GM21737 (cell line): ENCODE measurements at regions not wholly inside any gene's neighbourhood (a gene's known extent, or its start where the extent isn't known, plus 50 kb on each side); places are given as distances from the start of the nearest gene placed in this dataset.

Source experiments
- ATAC-seq: cut with Tn5 transposase; IDR thresholded peaks from one replicate; pipeline ENCODE4 v1.9.1; 2021; ENCODE audit warnings: mild to moderate bottlenecking, moderate library complexity; ENCODE audit not compliant: unreplicated experiment

DNA sequence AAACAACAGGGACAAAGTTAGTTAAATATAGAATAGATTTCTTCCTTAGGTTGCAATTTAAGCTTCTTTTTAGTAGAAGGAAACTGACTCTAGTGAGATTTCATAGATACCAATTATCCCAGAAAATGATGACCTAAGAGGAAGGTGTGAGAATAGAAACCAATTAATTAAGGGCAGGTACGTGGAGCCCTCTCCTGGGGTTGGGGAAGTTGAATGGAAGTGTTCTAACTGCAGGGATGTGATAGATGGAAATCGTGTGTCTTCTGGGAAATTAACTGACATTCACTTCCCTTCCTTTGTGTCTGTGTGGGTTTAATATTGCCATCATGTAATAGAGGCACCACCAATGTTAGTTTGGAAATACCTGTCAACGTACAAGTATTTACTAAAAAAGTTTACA is 204.1 kb upstream of the ANK2 start:
- ATAC-seq = no peak

DNA sequence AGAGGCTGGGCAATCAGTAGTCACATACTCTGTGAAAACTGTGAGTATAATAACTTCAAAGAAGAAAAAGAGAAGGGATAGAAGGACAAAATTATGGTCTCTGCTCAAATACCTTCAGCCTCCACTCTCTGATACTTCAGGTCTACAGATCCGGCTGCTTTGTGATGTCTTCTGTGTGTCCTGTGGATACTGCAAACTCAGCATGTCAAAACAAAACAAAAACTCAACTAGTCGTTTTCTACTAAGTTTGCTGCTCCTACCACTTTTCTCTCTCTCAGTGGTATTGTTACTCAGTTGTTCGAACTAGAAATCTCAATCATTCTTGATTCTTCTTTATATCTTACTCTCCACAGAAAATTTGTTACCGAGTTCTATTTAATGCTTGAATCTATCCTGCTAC is 202.4 kb upstream of the ANK2 start:
- ATAC-seq = no peak

DNA sequence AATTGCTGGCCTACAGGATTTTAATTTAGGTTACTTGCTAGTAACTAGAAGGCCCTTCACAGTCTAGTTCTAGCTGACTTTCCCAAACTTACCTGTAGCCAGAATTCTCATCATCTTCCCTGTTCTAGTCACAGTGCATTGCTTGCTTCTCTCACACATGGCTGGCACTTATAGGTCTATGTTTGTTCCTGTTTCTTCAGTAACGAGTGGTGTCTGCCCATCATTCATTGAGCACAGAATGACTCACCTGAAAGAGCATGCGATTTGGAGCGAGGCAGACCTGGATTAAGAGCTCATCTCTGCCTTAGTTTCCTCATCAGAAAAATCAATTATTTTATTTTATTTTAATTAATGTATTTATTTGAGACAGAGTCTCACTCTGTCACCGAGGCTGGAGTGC is 201.7 kb upstream of the ANK2 start:
- ATAC-seq = no peak

DNA sequence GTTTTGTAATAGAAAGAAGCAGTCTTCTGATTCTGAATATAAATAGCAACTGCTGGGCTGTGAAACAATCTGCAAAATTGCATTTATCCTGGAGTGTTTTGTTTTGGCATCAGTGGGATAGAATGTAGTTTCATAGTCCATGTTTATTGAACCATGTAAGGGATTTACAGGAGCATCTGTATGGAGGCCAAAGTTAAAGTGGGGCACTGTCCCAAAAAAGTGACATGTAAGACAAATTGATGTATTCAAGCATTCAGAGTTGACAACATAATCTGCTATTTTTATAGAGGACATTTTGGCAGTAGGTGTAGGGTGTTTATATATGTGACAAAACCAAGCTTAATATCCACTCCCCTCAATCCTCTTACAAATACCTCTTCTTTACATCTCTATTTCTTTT is 200.5 kb upstream of the ANK2 start:
- no peak for ATAC-seq

DNA sequence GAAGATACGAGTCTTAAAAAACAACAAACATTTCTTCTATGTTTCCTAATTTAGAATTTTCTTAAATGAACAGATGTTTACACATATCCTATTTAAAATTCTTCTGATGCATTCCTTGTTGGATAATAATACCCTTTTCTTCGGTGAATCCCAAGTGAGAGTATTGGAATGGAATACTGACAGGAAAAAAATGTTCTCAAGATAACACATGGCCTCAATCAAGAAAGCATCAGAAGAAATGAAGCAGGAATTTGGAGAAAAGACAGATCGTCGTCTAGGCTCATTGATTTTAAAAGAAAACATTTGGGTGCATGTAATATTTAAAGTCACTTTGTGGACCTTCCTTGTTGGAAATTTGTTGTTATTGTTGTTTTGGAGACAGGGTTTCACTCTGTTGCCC is 196.9 kb upstream of the ANK2 start:
- no peak for ATAC-seq

DNA sequence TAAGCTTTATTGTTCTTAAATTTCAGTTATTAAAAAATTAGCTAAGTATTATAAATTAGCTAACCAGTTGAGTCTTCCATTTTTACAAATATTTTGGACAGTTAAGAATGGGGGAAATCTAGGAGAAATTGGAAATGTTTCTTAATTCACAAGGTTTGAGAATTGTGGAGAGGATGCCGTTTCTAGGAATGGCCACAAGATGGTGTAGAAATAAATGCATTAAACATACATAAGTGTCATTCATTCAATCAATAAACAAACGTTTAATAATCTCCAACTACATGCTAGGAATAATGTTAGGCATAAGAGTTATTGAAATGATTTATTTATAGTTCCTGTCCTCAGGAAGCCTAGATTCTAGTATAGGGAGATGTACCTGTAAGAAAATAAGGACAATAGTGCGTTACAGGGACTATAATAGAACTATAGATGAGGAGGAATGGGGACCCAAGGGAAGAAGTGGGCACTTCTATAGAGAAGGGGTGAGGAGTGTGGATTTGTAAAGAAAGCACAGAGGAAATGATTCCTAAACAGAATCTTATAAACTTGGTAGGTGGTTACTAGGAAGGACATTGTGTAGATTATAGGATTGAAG is 195.7 kb upstream of the ANK2 start:
- no peak for ATAC-seq

DNA sequence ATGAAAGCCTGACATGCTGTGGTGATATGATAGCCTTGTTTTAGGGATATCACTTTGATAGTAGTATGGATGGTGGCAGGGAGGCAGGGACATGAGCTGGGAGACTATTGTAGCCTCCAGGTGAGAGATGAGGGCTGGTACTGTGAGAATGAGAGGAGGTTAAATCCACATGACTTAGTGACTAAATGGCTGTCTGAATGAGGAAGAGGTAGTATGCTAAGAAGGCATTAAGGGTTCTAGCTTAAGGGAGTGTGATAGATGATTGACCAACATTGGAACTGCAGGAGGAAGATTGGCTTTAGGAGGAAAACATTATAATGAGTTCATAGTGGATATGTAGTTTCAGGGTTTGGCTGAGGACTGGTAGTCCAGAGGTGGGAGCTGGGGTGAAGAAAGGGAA is 195.0 kb upstream of the ANK2 start:
- no peak for ATAC-seq

DNA sequence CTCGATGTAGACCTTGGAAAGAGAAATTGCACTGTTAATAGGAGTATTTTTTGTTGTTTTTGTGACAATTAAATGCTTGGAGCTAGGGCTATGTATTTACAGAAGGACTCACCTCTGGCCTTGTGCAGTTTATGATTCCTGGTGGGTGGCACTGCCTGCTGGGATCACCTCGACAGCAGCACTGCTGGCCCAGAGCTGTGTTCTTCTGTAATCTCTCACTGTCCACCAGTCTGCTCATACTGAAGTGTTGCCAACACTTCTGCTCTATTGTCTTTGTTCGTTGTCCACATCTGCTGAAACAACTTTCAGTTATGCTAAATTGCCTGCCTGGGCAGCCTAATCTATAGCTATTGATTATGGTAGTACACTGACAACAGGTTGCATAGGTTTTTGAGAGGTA is 194.4 kb upstream of the ANK2 start:
- ATAC-seq = no peak

DNA sequence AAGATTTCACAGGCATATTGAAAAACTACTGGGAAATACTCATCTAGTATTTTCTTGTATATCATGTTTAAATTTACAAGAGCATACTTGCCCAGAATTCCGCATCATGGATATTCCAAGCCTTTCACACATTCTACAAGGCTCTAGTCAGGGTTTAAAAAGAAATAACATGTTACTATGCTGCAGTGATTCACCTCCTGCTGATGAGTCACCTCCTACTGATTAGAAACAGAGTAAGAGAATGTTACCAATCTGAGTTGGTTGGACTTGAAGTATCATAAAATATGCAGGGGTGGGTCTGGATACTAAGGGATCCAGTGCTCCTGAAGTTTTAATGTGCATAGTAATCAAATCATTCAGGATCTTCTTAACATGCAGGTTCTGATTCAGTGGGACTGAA is 192.0 kb upstream of the ANK2 start:
- ATAC-seq = no peak

DNA sequence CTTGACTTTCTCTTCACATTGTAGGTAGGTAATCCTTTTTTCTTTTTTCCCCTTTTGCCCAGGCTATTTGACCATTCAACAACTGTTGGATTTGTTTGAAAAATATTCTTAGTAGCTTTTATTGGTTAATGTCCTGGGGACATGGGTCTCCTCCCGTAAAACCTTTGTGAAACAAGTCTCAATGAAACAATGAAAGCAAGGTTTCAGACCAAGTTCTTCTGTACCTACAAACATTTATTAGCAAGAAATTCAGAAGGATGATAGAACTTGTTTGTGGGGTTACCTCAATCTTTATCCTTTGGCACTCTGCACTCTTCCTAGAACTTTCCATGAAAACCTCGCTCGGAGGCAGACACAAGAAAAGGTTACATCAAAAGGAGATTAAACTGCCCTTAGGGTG is 190.7 kb upstream of the ANK2 start:
- ATAC-seq = no peak

DNA sequence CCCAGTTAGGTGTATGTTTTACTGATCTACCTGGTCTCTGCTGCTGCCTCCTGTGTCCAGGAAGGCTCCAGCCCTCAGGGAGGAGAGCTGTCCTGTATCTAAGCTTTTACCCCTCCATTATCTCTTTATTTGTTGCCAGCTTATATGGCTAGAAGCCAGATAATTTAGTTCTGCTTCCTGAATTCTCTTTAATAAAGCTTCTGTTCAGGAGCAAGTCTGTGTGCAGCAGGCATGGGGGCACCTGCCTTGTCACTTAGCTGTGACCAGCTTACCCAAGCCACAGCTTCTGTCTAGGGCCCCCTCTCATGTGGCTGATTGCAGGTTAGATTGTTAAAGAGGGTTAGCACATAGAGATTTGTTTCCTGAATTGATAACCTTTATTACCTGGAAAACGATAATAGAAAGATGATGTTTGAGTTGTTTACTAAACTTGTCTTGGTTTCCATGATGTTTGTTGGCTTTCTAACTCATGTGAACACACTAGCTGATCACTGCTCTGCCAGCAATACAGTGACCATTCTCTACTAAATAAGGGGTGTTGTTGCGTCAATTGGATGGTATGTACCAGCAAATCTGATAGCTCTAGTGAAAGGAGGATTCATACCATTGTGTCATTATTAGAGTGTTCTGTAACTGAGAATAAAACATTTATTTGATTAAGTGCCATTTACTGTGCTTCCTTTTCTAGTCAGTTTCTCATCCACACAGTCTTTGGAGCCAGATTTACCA is 189.8 kb upstream of the ANK2 start:
- ATAC-seq = no peak

DNA sequence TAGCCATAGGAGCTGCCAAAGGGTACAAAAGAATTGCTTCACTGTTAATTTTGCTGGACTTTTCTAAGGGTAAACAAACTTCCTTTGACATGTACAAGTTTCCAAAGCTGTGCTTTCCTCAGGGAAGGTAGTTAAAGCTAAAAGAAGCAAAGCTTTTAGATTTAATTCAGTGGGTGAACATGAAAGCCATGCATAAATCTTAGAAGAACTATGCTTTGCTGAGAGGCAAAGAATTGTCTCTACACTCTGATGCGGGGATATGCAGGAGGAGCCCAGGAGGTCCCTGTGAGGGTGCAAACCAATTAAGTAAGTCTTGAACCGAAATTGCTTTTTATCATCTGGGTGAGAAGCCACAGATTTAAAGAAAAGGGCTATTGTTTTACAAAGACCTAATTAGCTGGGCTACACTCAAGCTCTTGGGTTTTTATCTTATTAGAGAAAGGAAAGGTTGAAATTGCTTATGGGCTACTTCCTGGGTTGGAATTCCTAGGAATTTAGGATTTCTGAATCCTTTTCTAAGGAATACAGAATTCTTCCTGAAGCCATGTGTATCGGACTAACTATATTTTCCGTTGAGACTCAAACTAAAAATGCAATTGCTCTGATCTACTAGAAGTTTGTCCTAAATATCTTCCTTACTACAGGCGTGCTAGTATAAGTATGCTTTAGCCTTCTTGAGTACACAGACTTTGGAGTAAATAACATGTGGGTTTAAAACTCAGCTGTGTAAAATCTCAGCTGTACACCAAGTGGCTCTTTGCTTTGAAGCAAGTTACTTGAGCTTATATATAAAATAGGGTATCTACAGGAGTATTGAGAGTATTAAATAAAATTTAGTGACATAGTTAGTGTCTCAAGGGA is 188.4 kb upstream of the ANK2 start:
- no peak for ATAC-seq

DNA sequence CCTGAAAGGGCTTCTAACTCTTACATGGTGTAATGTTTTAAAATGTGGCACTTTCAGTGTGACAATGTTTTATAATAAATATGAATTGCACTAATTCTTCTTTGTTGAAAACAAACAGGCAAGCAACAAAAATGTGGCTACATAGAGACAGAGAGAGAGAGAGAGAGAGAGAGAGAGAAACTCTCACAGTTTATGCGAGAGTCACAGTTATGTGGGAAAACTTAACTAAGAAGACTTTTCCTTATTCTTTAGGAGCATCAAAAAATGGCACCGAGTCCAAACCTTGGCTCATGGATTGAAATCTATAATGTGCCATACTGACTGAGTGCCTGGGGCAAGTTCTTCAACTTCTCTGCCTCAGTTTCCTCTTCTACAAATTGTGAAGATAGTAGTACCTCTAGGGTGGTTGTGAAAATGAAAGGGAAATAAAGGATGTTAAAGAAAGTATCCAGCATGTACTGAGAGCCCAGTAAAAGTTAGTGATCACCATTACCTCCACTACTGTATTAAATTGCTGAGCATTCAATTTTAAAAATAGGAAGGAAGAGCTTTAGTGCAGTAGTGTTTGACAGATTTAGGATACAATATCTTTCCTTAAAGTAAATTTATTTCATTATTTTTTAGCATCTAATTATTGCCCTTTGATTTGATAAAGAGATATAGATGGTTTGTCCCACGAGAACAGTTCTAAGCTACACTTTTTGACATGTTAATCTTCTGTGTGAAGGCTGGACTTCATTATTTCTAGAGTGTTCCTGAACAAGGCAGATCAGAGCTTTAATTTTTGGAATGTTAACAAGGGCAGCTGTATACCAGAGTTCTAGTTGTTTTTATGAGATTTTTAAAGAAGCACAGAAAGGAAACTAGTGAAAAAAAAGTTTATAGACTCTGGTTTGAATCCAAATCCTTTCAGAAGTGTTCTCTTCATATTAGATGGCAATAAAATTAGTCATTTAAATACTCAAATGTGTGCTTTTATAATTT is 187.5 kb upstream of the ANK2 start:
- ATAC-seq = no peak

DNA sequence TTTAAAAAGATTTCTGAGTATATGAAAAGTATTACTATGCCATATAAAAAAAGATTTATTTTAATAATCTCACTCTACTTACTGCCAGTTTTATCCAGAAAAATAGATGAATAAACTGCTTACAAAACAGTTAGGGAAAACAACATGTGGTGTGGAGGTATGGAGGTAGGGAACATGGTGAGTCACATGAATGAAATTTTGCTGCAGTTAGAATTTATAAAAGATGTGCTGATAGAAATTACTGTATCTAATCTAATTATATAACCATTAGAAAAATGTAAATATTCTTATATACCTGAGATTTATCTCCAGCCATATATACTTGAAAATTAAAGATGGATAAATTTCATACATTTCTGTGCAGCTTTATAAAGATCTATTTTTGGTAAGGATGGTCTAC is 184.0 kb upstream of the ANK2 start:
- no peak for ATAC-seq

DNA sequence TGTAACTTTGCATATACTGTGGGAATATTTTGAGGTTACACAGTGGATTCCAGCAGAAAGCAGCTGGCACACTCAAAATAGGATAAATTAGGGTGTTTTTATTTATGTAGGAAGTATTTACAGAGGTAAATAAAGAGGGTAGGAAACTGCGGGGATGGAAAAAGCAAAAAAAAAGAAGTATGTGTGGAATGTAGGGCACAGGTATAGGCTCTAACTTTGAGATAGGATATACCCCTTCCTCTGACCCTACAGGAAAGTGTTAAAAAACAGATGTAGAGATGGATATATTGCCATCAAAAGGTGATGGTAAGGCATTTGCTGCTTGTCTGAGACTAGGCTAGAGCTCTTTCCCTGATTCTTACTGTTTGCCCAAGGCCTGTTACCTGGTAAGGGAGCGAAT is 173.1 kb upstream of the ANK2 start:
- ATAC-seq = no peak

DNA sequence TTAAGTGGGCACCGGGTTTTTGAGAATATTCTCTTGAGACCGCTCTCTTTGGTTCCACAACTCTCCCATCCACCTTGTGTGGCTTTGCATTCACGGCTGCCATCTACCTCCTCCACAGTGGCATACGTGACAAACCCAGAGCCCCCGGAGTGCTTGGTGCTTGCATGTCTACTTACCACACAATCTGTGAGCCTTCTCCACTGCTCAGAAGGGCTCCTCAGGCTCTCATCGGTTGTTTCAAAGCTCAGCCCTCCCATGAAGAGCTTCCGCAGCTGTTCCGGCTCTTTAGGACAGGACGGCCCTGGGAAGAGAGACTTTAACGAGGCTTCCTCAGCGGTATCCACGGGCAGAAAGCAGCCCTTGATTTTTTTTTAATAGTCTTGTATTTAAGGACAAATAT is 167.6 kb upstream of the ANK2 start:
- no peak for ATAC-seq

DNA sequence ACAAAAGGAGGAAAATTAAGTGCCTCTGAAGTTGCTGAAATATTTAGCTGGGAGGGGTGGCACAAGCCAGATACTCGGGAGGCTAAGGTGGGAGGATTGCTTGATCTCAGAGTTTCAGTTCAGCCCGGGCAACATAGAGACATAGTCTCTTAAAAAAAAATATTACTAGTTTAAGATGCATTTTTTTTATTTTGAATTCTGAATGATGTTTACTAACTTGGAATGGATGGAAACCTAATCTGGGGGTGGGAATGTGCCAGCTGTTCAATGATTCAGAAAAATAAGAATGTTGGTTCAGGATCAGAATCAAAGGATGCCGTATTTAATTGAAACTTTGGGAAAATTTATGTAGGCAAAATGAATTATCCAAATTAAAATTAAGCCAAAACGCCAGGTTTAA is 167.2 kb upstream of the ANK2 start:
- no peak for ATAC-seq

DNA sequence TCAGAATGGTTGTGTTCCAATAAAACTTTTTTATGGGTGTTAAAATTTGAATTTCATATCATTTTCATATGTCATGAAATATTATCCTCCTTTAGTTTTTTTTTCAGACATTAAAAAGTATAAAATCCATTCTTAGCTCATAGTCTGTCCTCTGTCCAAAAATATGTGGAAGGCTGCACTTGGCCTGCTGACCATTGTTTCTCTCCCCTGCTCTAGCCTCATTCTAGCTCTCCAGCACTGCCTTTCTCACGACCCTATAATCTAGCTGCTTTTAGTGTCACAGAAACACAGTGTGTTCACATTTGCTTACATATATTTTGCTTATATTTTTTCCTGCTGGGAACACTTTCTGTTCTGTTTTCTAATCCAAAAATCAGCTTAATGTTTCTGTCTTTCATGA is 165.0 kb upstream of the ANK2 start:
- ATAC-seq = no peak

DNA sequence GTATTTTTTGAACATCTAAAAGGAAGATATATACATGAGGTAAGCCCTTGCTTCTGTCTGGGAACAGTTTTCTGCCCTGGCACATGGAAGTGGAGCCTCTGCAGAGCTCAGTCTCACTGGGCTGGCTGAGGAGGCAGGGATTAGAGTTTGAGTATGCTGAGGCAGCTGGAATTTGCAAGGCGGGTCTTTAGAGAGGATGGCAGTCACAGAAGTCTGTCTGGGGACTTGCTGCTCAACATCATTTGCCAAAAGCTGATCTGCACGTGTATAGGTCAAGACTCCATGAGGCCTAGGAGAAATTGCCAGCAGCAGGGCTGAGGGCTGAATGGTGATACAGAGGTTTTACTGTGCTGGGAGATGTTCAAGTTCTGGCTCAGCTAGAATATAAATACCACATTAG is 163.6 kb upstream of the ANK2 start:
- no peak for ATAC-seq

DNA sequence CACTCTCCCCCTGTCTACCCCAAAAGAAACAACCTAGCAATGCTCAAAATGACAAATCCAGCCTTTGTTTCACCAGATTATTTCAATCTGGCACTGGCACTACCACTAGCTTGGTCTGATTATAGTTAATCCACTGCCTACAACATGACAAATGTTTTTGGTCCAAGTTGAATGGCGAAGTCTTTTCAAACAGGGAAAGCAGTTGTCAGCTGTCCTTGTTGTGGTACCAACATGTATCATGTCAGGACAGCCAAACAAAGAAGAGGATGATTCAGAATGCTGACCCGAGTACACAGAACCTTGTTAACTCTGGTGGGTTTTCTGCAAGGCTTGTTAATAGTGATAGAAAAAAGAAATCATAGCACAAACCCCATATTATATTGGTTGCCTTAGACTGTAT is 160.8 kb upstream of the ANK2 start:
- ATAC-seq = no peak

DNA sequence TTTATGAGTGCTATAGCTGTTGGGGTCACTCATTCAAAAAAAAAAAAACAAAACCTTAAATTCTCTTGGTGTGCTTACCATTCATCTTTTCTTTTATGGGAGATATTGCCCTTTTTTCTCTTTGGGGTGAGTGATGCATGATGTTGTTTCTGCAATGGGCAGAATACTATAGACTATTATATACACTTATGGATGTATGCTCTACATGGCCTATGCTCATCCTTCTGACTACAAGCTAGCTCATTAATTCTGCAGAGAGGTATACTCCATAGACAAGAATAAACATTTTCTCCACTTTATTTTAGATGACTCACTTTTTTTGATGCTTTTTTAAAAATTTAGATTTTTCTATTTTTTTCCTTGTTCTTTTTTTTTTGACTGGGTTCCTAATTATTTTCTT is 160.3 kb upstream of the ANK2 start:
- no peak for ATAC-seq
